HG02981 (cell line): ENCODE measurements at regions not wholly inside any gene's neighbourhood (a gene's known extent, or its start where the extent isn't known, plus 50 kb on each side); places are given as distances from the start of the nearest gene placed in this dataset.
"Not testable (repeated sequence)": the region's sequence is repeated elsewhere in the genome, so short reads cannot be mapped to it uniquely, and the experiment has no call there.

Experiments used
- ATAC-seq: cut with Tn5 transposase; IDR thresholded peaks from one replicate; pipeline ENCODE4 v1.9.1; 2021; ENCODE audit warnings: mild to moderate bottlenecking, moderate library complexity; ENCODE audit not compliant: unreplicated experiment

GRCh38 chr2:193219413-193219812, 1024.7 kb upstream of the TMEFF2 start:
- no peak for ATAC-seq

DNA sequence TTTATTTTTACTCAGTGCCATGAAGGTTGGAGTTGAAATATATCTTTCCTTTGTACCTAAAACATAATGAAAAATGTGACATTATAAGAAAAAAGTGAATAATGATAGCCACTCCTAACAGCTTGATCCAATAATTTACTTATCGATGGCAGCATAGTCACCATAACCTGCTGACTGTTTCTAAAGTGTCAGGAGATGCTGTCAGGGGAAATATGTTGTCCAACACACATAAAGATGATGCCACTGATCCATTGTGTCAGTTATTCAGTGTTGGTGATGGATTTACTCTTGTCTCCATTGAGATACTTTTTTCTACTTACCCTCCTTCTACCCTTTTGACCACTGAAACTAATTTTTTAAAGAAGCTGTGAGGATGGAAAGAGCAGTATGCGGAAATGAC, 1006.9 kb upstream of the TMEFF2 start:
- no peak for ATAC-seq

- ATAC-seq, result no peak
Observed at GRCh38 chr2:193199322-193199721, 1004.6 kb upstream of the TMEFF2 start.

- ATAC-seq, result no peak
Observed at GRCh38 chr2:193187816-193188215, 993.1 kb upstream of the TMEFF2 start.

- not testable (repeated sequence) for ATAC-seq
Observed at GRCh38 chr2:193170981-193171380, 976.2 kb upstream of the TMEFF2 start.

- no peak for ATAC-seq
Observed at GRCh38 chr2:193156480-193156879, 961.7 kb upstream of the TMEFF2 start.

- ATAC-seq, result no peak
Observed at GRCh38 chr2:193154076-193154475, 959.3 kb upstream of the TMEFF2 start.

GRCh38 chr2:193153576-193153975, 958.8 kb upstream of the TMEFF2 start:
- no peak for ATAC-seq

GRCh38 chr2:193142467-193142866, 947.7 kb upstream of the TMEFF2 start:
- not testable (repeated sequence) for ATAC-seq

GRCh38 chr2:193141998-193142397, 947.3 kb upstream of the TMEFF2 start:
- ATAC-seq, result no peak

- not testable (repeated sequence) for ATAC-seq
Observed at GRCh38 chr2:193140895-193141294, 946.2 kb upstream of the TMEFF2 start.

DNA sequence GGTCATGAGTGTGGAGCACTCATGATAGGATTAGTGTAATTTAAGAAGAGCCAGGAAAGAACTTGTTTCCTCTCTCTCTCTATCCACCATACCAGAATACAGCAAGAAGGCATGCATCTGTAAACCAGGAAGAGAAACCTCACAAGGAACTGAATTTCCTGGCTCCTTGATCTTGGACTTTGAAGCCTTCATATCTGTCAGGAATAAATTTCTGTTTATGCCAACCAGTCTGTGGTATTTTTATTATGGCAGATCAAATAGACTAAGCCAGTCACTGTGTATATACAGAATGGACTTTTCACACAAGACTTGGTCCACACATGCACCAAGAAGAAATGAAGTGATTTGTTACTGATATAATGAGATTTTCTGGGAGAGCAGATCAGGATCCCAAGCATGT, 930.1 kb upstream of the TMEFF2 start:
- no peak for ATAC-seq

DNA sequence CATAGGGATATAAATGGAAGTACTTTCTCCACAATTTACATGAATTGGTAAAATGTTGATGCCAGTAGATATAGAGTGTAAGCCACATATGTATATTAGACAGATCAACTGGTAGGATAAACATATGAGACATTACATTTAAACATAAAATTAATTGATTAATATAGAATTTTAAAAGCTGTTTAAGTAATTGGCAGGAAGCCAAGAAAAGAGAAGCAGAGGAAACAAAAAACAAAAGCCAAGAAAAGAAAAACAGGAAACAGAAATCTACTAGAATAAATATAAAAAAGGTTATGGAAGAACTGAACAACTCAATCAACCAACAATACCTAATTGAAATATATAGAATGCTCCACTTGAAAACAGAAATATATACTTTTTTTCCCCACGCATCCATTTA, 920.1 kb upstream of the TMEFF2 start:
- no peak for ATAC-seq

- ATAC-seq, result no peak
Observed at GRCh38 chr2:193112986-193113385, 918.3 kb upstream of the TMEFF2 start.

GRCh38 chr2:193103064-193103463, 908.3 kb upstream of the TMEFF2 start:
- ATAC-seq, result peak; percentile 50

DNA sequence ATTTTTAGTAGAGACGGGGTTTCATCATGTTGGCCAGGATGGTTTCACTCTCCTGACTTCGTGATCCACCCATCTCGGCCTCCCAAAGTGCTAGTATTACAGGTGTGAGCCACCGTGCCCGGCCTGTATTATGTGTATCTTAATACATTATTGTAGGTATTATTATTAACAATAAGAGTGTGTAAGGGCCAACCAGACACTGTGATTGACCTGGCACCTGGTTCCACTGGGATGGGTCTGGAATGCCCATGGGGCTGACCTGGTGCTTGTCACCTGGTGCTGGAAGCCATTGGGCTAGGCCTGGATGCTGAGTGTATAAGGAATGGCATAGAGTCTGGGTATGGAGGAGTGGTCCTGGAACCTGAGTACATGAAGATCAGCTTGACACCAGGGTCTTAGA, 906.9 kb upstream of the TMEFF2 start:
- ATAC-seq, result no peak

DNA sequence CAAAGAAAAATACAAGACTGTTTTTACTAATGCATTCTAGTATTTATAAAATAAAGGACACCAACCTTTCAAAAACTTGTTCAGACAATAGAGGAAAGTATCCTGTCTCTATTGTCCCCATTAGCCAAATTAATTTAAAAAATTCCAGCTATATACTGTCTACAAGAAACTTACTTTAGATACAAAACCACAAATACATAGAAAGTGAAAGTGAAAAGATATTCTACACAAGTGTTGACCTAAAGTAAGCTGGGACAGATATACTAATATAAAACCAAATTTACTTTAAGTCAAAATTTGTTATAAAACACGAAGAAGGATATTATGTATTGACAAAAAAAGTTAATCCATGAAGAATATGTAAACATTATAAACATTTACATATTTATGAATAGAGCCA, 893.3 kb upstream of the TMEFF2 start:
- no peak for ATAC-seq

- no peak for ATAC-seq
Observed at GRCh38 chr2:193076995-193077394, 882.3 kb upstream of the TMEFF2 start.

- ATAC-seq, result no peak
Observed at GRCh38 chr2:193074933-193075332, 880.2 kb upstream of the TMEFF2 start.

GRCh38 chr2:193072647-193073046, 877.9 kb upstream of the TMEFF2 start:
- ATAC-seq, result no peak

GRCh38 chr2:193025556-193025955, 830.8 kb upstream of the TMEFF2 start:
- not testable (repeated sequence) for ATAC-seq

DNA sequence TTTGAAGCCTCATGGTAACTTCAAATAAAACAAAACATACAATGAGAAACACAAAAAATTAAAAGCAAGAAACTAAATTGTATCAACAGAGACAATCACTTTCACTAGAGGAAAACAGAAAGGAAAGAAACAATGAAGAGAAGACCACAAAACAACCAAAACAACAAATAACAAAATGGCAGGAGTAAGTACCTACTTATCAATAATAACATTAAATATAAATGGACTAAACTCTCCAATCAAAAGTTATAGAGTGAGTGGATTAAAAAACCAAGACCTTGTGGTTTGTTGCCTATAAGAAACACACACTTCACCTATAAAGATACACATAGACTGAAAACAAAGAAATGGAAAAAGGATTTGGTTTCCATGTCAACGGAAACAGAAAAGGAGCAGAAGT, 830.1 kb upstream of the TMEFF2 start:
- no peak for ATAC-seq

DNA sequence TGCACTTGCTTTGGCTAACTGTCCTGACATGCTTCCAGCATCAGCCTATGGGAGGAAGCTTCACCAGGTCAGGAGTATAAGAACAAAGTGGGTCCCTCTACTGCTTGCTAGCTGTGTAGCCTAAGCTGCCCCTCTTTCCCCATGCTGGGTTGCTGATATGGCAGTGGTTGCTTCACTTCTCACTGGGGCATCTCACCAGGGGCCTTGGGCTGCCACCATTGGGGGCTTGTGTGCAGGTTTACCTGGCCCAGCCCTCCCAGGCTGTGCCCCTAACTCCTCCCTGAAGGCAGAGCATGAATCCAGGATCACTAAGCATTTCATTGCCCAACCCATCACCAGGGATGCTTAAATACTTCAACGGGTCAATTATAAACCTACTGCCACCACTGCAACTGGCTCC, 817.1 kb upstream of the TMEFF2 start:
- ATAC-seq, result no peak

- no peak for ATAC-seq
Observed at GRCh38 chr2:192993059-192993458, 798.3 kb upstream of the TMEFF2 start.
